Pancreas (tissue), 10 donors: ENCODE measurements at regions not wholly inside any gene's neighbourhood (a gene's known extent, or its start where the extent isn't known, plus 50 kb on each side); places are given as distances from the start of the nearest gene placed in this dataset.

Source experiments
- ATAC-seq, 4 donors: fragments of 200-7000 bp; cut with Tn5 transposase; one replicate each; pipeline versions ENCODE4 v1.8.0 to v1.9.1; 2020; ENCODE audit warnings: mild to moderate bottlenecking in 4 of 4, moderate library complexity in 4 of 4
- DNase-seq, 6 donors: peaks; one replicate each; pipeline ENCODE4 v3.0.0-alpha.2; 2020
- FAIRE-seq: peaks from 2 replicates; lab custom pipeline; 2012; peaks lifted over from hg19 to GRCh38; lab: Jason Lieb, UNC
- H3K27ac ChIP-seq, 4 donors: fragments of 200-600 bp; sonication (generic); 1 replicate in 3 of 4; 2 replicates in 1 of 4; pipeline versions ENCODE4 v1.5.0 to v1.8.0; 2020
- H3K27me3 ChIP-seq, 4 donors: fragments of 200-600 bp; one replicate each; pipeline ENCODE4 v1.8.0; 2021
- H3K36me3 ChIP-seq, 3 donors: fragments of 200-600 bp; sonication (generic) in 1 of 3; one replicate each; pipeline versions ENCODE4 v1.5.0 to v1.8.0; 2020 to 2021
- H3K4me1 ChIP-seq, 3 donors: fragments of 200-600 bp; one replicate each; pipeline ENCODE4 v1.8.0; 2021
- H3K4me3 ChIP-seq, 4 donors: fragments of 200-600 bp; sonication (generic) in 2 of 4; one replicate each; pipeline versions ENCODE4 v1.5.0 to v1.8.0; 2020 to 2021
- H3K9me3 ChIP-seq, 4 donors: fragments of 200-600 bp; one replicate each; pipeline ENCODE4 v1.8.0; 2021
- CTCF ChIP-seq, 4 donors: fragments of 200-600 bp; sonication (generic) in 3 of 4; IDR thresholded peaks; one replicate each; pipeline versions ENCODE4 v1.5.0 to v1.8.0; 2021; ENCODE audit warnings: antibody characterized with exemption in 4 of 4
- WGBS, 2 donors: extraction: QIAGEN DNeasy Blood & Tissue Kit; methylation state at CpG; one replicate each; pipeline ENCODE4 v1.1.7; 2013; 5-methylcytosine and 5-hydroxymethylcytosine counted together
- intact Hi-C, 3 donors: fragments of 100-400 bp; cut with DNase I; formaldehyde crosslinking; loops; one replicate each; pipeline versions ENCODE4 v1.11.1 to v1.14.2; 2022
- donor health status: healthy with polysubstance abuse.
- donor health status: DM: no; HTN: no; CAD: no; lungs with moderate emphysema.
- donor health status: DM: no; HTN: no; CAD: no.
- donor health status: control.
- donor health status: control.
- donor health status: Bipolar disorder and iron deficiency.
- donor health status: DM: yes; HTN: yes; CAD: no.
- donor health status: DM: no; HTN: no; CAD: no.
- donor health status: DM: no; HTN: no; CAD: no.
- donor health status: DM: yes; HTN: yes; CAD: no.

GRCh38 chr11:131168839-131169713 lies 201.3 kb upstream of the NTM start:
- 79 to 85% methylated on average over 5 of the region's 5 CpGs for WGBS, 2 donors
- Histone ChIP-seq H3K27me3 (peaks cover 0 to 5% (median 2%) of the 10 kb centered on the region in 4 donors), H3K4me1 (no peaks in the 10 kb centered on the region), H3K36me3 (no peaks in the 10 kb centered on the region), H3K27ac (no peak overlapping the region), H3K4me3 (no peak overlapping the region), H3K9me3 (no peaks in the 10 kb centered on the region)
- intact Hi-C loops: no loop called here
- FAIRE-seq (no peak), DNase-seq (no peak), ATAC-seq (no peak)
- no peak for TF ChIP-seq CTCF (IDR thresholded peaks at IDR 0.05)

- no peaks in the 10 kb centered on the region for H3K4me1 ChIP-seq
- H3K9me3 ChIP-seq: no peaks in the 10 kb centered on the region
- FAIRE-seq (no peak), ATAC-seq (no peak), DNase-seq (no peak)
- H3K27ac ChIP-seq: no peak overlapping the region
- no peaks in the 10 kb centered on the region for H3K36me3 ChIP-seq
- no peak for TF ChIP-seq CTCF (IDR thresholded peaks at IDR 0.05)
- WGBS, 2 donors: 37 to 42% methylated on average over 2 of the region's 2 CpGs
- H3K27me3 ChIP-seq: peaks cover 0 to 5% (median 2%) of the 10 kb centered on the region in 4 donors
- no peak overlapping the region for H3K4me3 ChIP-seq
- intact Hi-C loops: no loop called here
These were observed 198.4 kb upstream of the NTM start for GRCh38 chr11:131172011-131172410.

- no peak for DNase-seq
- no peak for ATAC-seq
- intact Hi-C loops: no loop called here
These were observed 192.4 kb upstream of the NTM start for GRCh38 chr11:131178020-131178419.

GRCh38 chr11:131178596-131178995 lies 191.8 kb upstream of the NTM start:
- ATAC-seq (no peak), FAIRE-seq (no peak), DNase-seq (no peak)
- Histone ChIP-seq H3K4me3 (no peak overlapping the region), H3K9me3 (no peaks in the 10 kb centered on the region), H3K27me3 (peaks cover 0 to 4% (median 0%) of the 10 kb centered on the region in 4 donors), H3K36me3 (no peaks in the 10 kb centered on the region), H3K27ac (no peak overlapping the region), H3K4me1 (no peaks in the 10 kb centered on the region)
- intact Hi-C loops: no loop called here
- WGBS, 2 donors: 70% methylated on average over 3 of the region's 3 CpGs
- no peak for TF ChIP-seq CTCF (IDR thresholded peaks at IDR 0.05)

More at GRCh38 chr11:131178020-131178419, 192.4 kb upstream of the NTM start:
- H3K27me3 ChIP-seq: peaks cover 0 to 4% (median 0%) of the 10 kb centered on the region in 4 donors
- no peak for FAIRE-seq
- TF ChIP-seq CTCF (IDR thresholded peaks at IDR 0.05): no peak
- H3K36me3 ChIP-seq: no peaks in the 10 kb centered on the region
- no peak overlapping the region for H3K4me3 ChIP-seq
- WGBS, 2 donors: 50 to 59% methylated on average over 11 of the region's 11 CpGs
- H3K27ac ChIP-seq: no peak overlapping the region
- H3K9me3 ChIP-seq: no peaks in the 10 kb centered on the region
- H3K4me1 ChIP-seq: no peaks in the 10 kb centered on the region

- intact Hi-C loops: no loop called here
- Histone ChIP-seq H3K4me3 (no peak overlapping the region), H3K9me3 (no peaks in the 10 kb centered on the region), H3K27me3 (peaks cover 0 to 4% (median 0%) of the 10 kb centered on the region in 4 donors), H3K4me1 (no peaks in the 10 kb centered on the region), H3K36me3 (no peaks in the 10 kb centered on the region), H3K27ac (no peak overlapping the region)
- WGBS, 2 donors: 69 to 76% methylated on average over 4 of the region's 4 CpGs
- DNase-seq (no peak), ATAC-seq (no peak), FAIRE-seq (no peak)
- TF ChIP-seq CTCF (IDR thresholded peaks at IDR 0.05): no peak
These were observed 190.6 kb upstream of the NTM start for GRCh38 chr11:131179836-131180235.
